B cell (primary cell): ENCODE measurements at regions not wholly inside any gene's neighbourhood (a gene's known extent, or its start where the extent isn't known, plus 50 kb on each side); places are given as distances from the start of the nearest gene placed in this dataset.

Source experiments
- ATAC-seq: fragments of 200-7000 bp; cut with Tn5 transposase; one replicate; pipeline ENCODE4 v1.10.0; 2021; ENCODE audit warnings: low read depth, mild to moderate bottlenecking, moderate number of reproducible peaks, moderate library complexity
- CTCF ChIA-PET: fragments of 350-600 bp; sonication (Branson Sonifier 250); formaldehyde crosslinking; loops from one replicate; lab custom pipeline; 2021; ENCODE audit warnings: antibody characterized with exemption, inconsistent platforms; lab: Charles Lee
- POLR2A ChIA-PET: fragments of 350-600 bp; sonication (Branson Sonifier 250); formaldehyde crosslinking; loops from one replicate; lab custom pipeline; 2021; ENCODE audit warnings: antibody characterized with exemption; lab: Charles Lee
- DNase-seq: peaks from one replicate; pipeline ENCODE4 v3.0.0; 2013
- H2AFZ ChIP-seq: 2 replicates; pipeline ENCODE4 v1.6.1; 2012; ENCODE audit warnings: mild to moderate bottlenecking, low read depth, low read length; ENCODE audit not compliant: insufficient read depth, poor library complexity, severe bottlenecking
- H3K27ac ChIP-seq, 2 donors: 1 replicate in 1 of 2; 2 replicates in 1 of 2; pipeline ENCODE4 v1.5.1; 2012 to 2013; ENCODE audit warnings: low read length in 2 of 2, mild to moderate bottlenecking in 2 of 2, moderate library complexity in 1 of 2
- H3K27me3 ChIP-seq, 4 experiments: fragments of 200-600 bp in 1 of 4; sonication (generic) in 1 of 4; replicated peaks in 1 of 4; 1 replicate in 2 of 4; 2 replicates in 2 of 4; pipeline versions ENCODE4 v1.6.1 to v1.7.0; 2013 to 2016; ENCODE audit warnings: low read length in 3 of 4, mild to moderate bottlenecking in 2 of 4, mixed read lengths in 1 of 4, moderate library complexity in 1 of 4; ENCODE audit not compliant: insufficient read depth in 4 of 4, control insufficient read depth in 3 of 4; ENCODE audit errors: control extremely low read depth in 1 of 4
- H3K36me3 ChIP-seq, 2 experiments: replicated peaks in 1 of 2; 1 replicate in 1 of 2; 2 replicates in 1 of 2; pipeline versions ENCODE4 v1.6.1 to v1.7.1; 2013; ENCODE audit warnings: low read length in 1 of 2; ENCODE audit not compliant: insufficient read depth in 2 of 2, control insufficient read depth in 1 of 2; ENCODE audit errors: control extremely low read depth in 1 of 2, extremely low read depth in 1 of 2
- H3K4me1 ChIP-seq, 2 donors: fragments of 200-600 bp in 1 of 2; sonication (generic) in 1 of 2; 1 replicate in 1 of 2; 2 replicates in 1 of 2; pipeline versions ENCODE4 v1.5.1 to v1.6.1; 2013 to 2017; ENCODE audit warnings: low read length in 2 of 2; ENCODE audit not compliant: control insufficient read depth in 2 of 2, insufficient read depth in 2 of 2
- H3K4me2 ChIP-seq: replicated peaks from 2 replicates; pipeline ENCODE3; 2012; ENCODE audit warnings: mild to moderate bottlenecking, low read depth, low read length; ENCODE audit not compliant: poor library complexity, severe bottlenecking
- H3K4me3 ChIP-seq, 5 experiments: fragments of 200-600 bp in 1 of 5; sonication (generic) in 1 of 5; 1 replicate in 3 of 5; 2 replicates in 2 of 5; pipeline versions ENCODE4 v1.5.1 to v1.7.0; 2011 to 2016; ENCODE audit warnings: low read length in 4 of 5, mild to moderate bottlenecking in 4 of 5, low read depth in 2 of 5, control low read depth in 1 of 5, moderate library complexity in 1 of 5; ENCODE audit not compliant: insufficient read depth in 1 of 5; ENCODE audit errors: control extremely low read depth in 1 of 5, extremely low read depth in 1 of 5
- H3K79me2 ChIP-seq: fragments of 200-600 bp; sonication (generic); one replicate; pipeline ENCODE4 v1.6.0; 2016; ENCODE audit warnings: low read length; ENCODE audit not compliant: control insufficient read depth, insufficient read depth
- H3K9ac ChIP-seq: fragments of 200-600 bp; sonication (generic); 2 replicates; pipeline ENCODE4 v1.6.1; 2017; ENCODE audit warnings: mild to moderate bottlenecking, low read length, moderate library complexity
- H3K9me3 ChIP-seq, 3 donors: one replicate each; pipeline versions ENCODE4 v1.6.1 to v1.7.1; 2013; ENCODE audit warnings: low read length in 2 of 3; ENCODE audit not compliant: control insufficient read depth in 2 of 3, insufficient read depth in 1 of 3; ENCODE audit errors: control extremely low read depth in 1 of 3
- H4K20me1 ChIP-seq: 2 replicates; pipeline ENCODE4 v1.6.0; 2012; ENCODE audit warnings: mild to moderate bottlenecking, low read length; ENCODE audit not compliant: insufficient read depth, control insufficient read depth, poor library complexity, severe bottlenecking
- H3K27ac Mint-ChIP-seq: one replicate; pipeline ENCODE4 v1.8.0; 2021; ENCODE audit warnings: mixed read lengths
- H3K27me3 Mint-ChIP-seq: one replicate; pipeline ENCODE4 v1.8.0; 2021; ENCODE audit warnings: mixed read lengths
- H3K4me1 Mint-ChIP-seq: one replicate; pipeline ENCODE4 v1.8.0; 2021; ENCODE audit warnings: mixed read lengths
- H3K4me3 Mint-ChIP-seq: one replicate; pipeline ENCODE4 v1.8.0; 2021; ENCODE audit warnings: mixed read lengths
- H3K9me3 Mint-ChIP-seq: one replicate; pipeline ENCODE4 v1.8.0; 2022; ENCODE audit warnings: mixed read lengths; ENCODE audit not compliant: insufficient read depth
- EZH2 ChIP-seq: IDR thresholded peaks from 2 replicates; pipeline ENCODE4 v1.6.1; 2012; ENCODE audit warnings: borderline replicate concordance, low read depth, mild to moderate bottlenecking, moderate library complexity, low read length; ENCODE audit not compliant: insufficient read depth, poor library complexity, severe bottlenecking
- WGBS: methylation state at CpG from one replicate; pipeline ENCODE4 v1.1.5; 2013; ENCODE audit warnings: missing lambda C conversion rate; ENCODE audit not compliant: insufficient coverage; 5-methylcytosine and 5-hydroxymethylcytosine counted together
- intact Hi-C: fragments of 100-400 bp; cut with micrococcal nuclease; formaldehyde crosslinking; loops from one replicate; pipeline ENCODE4 v1.10.0; 2022
- TF ChIP-seq, protein P1 (sequence below): fragments of 200-600 bp; IDR thresholded peaks from one replicate; pipeline ENCODE4 v1.8.0; 2022; ENCODE audit warnings: antibody characterized with exemption, mild to moderate bottlenecking

DNA sequence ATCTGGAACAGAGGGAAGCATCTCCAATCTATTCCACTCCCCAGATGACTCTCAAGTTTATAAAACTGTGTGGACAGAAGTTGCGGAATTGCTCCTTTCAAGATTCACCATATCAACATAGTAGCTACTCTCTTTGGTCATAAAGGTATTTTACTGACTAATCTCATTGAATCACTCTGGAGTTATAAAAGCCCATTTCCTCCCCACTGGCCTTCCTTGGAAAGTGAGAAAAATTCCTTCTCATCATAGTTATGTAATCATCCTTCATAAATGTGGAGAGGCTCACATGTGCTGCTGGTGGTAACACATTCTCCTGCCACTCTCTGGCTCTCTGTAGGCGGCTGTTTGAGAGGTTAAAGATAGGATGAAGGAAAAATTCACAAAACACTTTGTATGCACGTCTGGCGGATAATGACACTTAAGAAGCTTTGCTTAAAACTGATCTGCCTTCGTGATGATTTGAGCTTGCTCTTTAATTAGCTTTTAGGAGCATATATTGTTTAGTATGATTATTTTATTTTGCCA is 1034.0 kb upstream of the EEF2KMT start:
- H3K4me1 Mint-ChIP-seq, result no peaks in the 10 kb centered on the region
- H3K9me3 ChIP-seq, result peaks cover 0 to 11% (median 0%) of the 10 kb centered on the region in 3 donors
- no peak overlapping the region for H3K4me3 Mint-ChIP-seq
- no peak for DNase-seq
- H2AFZ ChIP-seq, result no peak overlapping the region
- no peak overlapping the region for H3K27ac Mint-ChIP-seq
- TF ChIP-seq, protein P1, sequence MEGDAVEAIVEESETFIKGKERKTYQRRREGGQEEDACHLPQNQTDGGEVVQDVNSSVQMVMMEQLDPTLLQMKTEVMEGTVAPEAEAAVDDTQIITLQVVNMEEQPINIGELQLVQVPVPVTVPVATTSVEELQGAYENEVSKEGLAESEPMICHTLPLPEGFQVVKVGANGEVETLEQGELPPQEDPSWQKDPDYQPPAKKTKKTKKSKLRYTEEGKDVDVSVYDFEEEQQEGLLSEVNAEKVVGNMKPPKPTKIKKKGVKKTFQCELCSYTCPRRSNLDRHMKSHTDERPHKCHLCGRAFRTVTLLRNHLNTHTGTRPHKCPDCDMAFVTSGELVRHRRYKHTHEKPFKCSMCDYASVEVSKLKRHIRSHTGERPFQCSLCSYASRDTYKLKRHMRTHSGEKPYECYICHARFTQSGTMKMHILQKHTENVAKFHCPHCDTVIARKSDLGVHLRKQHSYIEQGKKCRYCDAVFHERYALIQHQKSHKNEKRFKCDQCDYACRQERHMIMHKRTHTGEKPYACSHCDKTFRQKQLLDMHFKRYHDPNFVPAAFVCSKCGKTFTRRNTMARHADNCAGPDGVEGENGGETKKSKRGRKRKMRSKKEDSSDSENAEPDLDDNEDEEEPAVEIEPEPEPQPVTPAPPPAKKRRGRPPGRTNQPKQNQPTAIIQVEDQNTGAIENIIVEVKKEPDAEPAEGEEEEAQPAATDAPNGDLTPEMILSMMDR, result no peak
- no peak for TF ChIP-seq EZH2
- intact Hi-C loops, result no loop called here
- no peak overlapping the region for H3K27ac ChIP-seq
- no peak for ATAC-seq
- no peaks in the 10 kb centered on the region for H3K36me3 ChIP-seq
- no peaks in the 10 kb centered on the region for H3K27me3 ChIP-seq
- no peaks in the 10 kb centered on the region for H3K79me2 ChIP-seq
- no peaks in the 10 kb centered on the region for H4K20me1 ChIP-seq
- H3K4me1 ChIP-seq, result no peaks in the 10 kb centered on the region
- POLR2A ChIA-PET, result no interaction called here
- no peak overlapping the region for H3K4me2 ChIP-seq
- peaks cover 3% of the 10 kb centered on the region for H3K9me3 Mint-ChIP-seq
- H3K27me3 Mint-ChIP-seq, result no peaks in the 10 kb centered on the region
- CTCF ChIA-PET, result interaction anchor here (0.9 kb wide), 1 partner anchor 70 kb away, joined by 3 read pairs; no protein-coding TSS in a partner anchor
- no peak overlapping the region for H3K4me3 ChIP-seq
- no peak overlapping the region for H3K9ac ChIP-seq
- no CpG with 5 or more reads among the region's 5 CpGs for WGBS

DNA sequence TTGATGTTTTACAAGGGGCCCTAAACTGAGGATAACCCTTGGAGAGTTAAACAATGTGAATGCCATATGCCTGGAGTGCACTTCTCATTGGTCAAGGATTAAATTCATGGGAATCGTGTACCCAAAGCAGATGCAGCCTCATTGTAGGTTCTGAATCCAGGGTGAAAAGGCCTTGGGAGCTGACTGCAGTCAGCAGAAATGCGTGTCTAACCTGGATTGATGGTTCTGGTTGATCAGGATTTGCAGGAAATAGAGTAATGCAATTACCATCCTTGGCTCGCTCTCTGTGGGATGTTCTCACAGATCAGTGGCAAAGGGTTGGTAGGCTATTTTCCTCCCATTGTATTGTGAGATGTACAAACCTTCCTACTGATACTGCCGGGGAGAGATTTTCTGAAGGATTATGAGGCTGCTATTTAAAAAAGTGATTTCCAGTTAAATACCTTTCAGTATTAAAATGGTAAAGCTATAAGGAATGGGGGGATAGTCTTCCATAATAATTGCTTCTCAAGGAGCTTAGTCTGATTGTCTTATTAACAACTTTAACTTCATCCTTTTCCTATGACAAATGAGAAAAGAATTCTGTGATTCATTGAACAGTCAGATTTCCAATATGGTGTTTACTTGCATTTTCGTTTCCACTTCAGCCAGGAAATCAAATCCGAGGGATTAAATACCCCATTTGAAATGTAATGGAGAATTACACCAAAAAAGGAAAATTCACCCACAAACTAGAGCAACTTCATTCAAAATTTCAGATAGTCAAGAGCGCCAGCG is 1028.1 kb upstream of the EEF2KMT start:
- Histone ChIP-seq H3K4me2 (no peak overlapping the region), H3K4me1 (no peaks in the 10 kb centered on the region), H3K36me3 (no peaks in the 10 kb centered on the region), H3K9ac (no peak overlapping the region), H2AFZ (no peak overlapping the region), H3K79me2 (no peaks in the 10 kb centered on the region), H4K20me1 (no peaks in the 10 kb centered on the region), H3K27me3 (no peaks in the 10 kb centered on the region), H3K4me3 (no peak overlapping the region), H3K27ac (no peak overlapping the region), H3K9me3 (peaks cover 0 to 3% (median 0%) of the 10 kb centered on the region in 3 donors)
- H3K27me3 Mint-ChIP-seq, result no peaks in the 10 kb centered on the region
- ChIA-PET POLR2A (no interaction called here), CTCF (no interaction called here)
- no peak for ATAC-seq
- WGBS, result 84% methylated on average over 4 of the region's 8 CpGs
- TF ChIP-seq, protein P1, result no peak
- no peak for TF ChIP-seq EZH2
- peaks cover 4% of the 10 kb centered on the region for H3K9me3 Mint-ChIP-seq
- no peak for DNase-seq
- H3K27ac Mint-ChIP-seq, result no peak overlapping the region
- intact Hi-C loops, result no loop called here
- no peak overlapping the region for H3K4me3 Mint-ChIP-seq
- H3K4me1 Mint-ChIP-seq, result no peaks in the 10 kb centered on the region
